B cell (primary cell): ENCODE measurements at regions not wholly inside any gene's neighbourhood (a gene's known extent, or its start where the extent isn't known, plus 50 kb on each side); places are given as distances from the start of the nearest gene placed in this dataset.

Experiments used
- EZH2 ChIP-seq: IDR thresholded peaks from 2 replicates; pipeline ENCODE4 v1.6.1; 2012; ENCODE audit warnings: borderline replicate concordance, low read depth, mild to moderate bottlenecking, moderate library complexity, low read length; ENCODE audit not compliant: insufficient read depth, poor library complexity, severe bottlenecking
- TF ChIP-seq, protein P1 (sequence below): fragments of 200-600 bp; IDR thresholded peaks from one replicate; pipeline ENCODE4 v1.8.0; 2022; ENCODE audit warnings: antibody characterized with exemption, mild to moderate bottlenecking

DNA sequence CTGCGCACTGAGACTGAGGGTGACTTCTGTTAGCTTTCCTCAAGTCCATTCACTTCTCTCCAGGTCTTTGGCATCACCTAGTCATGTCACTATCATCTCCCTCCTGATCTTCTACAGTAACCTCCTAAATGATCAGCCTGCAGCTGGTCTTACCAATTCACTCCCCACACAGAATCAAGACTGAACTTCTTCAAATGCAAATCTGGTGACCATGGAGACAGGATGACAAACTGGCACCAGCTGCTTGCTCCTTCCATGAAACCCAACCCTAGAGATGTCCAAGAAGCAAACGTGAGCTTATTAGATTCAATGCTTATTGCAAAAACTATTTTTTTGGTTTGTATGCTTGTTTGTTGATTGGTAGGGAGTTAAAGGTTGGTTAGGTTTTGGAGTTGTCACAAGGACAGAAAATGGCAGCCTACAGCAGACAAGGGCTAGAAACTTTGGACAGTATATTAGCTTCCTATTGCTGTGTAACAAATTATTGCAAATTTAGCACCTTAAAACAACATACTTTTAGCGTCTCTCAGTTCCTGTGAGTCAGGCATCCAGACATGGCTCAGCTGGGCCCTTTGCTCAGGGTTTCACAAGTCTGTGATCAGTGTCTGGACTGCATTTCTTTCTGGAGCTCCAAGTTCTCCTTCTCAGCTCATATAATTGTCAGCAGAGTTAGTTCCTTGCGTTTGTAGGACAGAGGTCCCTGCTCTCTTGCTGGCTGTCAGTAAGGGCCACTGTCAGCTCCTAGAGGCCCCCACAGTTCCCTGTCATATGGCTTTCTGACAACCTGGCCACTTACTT, 53.3 kb upstream of the GJA8 start:
- TF ChIP-seq, protein P1, sequence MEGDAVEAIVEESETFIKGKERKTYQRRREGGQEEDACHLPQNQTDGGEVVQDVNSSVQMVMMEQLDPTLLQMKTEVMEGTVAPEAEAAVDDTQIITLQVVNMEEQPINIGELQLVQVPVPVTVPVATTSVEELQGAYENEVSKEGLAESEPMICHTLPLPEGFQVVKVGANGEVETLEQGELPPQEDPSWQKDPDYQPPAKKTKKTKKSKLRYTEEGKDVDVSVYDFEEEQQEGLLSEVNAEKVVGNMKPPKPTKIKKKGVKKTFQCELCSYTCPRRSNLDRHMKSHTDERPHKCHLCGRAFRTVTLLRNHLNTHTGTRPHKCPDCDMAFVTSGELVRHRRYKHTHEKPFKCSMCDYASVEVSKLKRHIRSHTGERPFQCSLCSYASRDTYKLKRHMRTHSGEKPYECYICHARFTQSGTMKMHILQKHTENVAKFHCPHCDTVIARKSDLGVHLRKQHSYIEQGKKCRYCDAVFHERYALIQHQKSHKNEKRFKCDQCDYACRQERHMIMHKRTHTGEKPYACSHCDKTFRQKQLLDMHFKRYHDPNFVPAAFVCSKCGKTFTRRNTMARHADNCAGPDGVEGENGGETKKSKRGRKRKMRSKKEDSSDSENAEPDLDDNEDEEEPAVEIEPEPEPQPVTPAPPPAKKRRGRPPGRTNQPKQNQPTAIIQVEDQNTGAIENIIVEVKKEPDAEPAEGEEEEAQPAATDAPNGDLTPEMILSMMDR, result no peak
- no peak for TF ChIP-seq EZH2
